HL-60 (cell line): ENCODE measurements at regions not wholly inside any gene's neighbourhood (a gene's known extent, or its start where the extent isn't known, plus 50 kb on each side); places are given as distances from the start of the nearest gene placed in this dataset.

ENCODE experiments used
- DNase-seq, 2 experiments: peaks; one replicate each; pipeline ENCODE4 v3.0.0-alpha.2; 2010 to 2020; ENCODE audit warnings: low read depth in 1 of 2, low spot score in 1 of 2
- H3K27ac ChIP-seq: fragments of 250-450 bp; sonication (Bioruptor Pico); replicated peaks from 2 replicates; pipeline ENCODE4 v1.5.1; 2020; ENCODE audit warnings: mild to moderate bottlenecking, moderate library complexity
- H3K27me3 ChIP-seq: fragments of 250-450 bp; sonication (Bioruptor Pico); 2 replicates; pipeline ENCODE4 v1.5.1; 2021; ENCODE audit warnings: mild to moderate bottlenecking, moderate library complexity; ENCODE audit not compliant: insufficient read depth, poor library complexity, severe bottlenecking
- H3K4me3 ChIP-seq: replicated peaks from 2 replicates; pipeline ENCODE4 v1.5.1; 2011; ENCODE audit warnings: mild to moderate bottlenecking, control low read depth, low read length; ENCODE audit not compliant: insufficient read depth
- CTCF ChIP-seq: IDR thresholded peaks from one replicate; pipeline ENCODE4 v1.5.1; 2011; ENCODE audit warnings: low read length, control low read depth, inconsistent platforms; ENCODE audit not compliant: insufficient read depth
- GABPA ChIP-seq: IDR thresholded peaks from 2 replicates; pipeline ENCODE4 v1.6.1; 2012; ENCODE audit warnings: low read depth
- POLR2AphosphoS5 ChIP-seq: IDR thresholded peaks from 2 replicates; pipeline ENCODE4 v1.6.1; 2012; ENCODE audit warnings: low read depth
- REST ChIP-seq: IDR thresholded peaks from 2 replicates; pipeline ENCODE4 v1.6.1; 2012; ENCODE audit warnings: low read depth; ENCODE audit not compliant: insufficient replicate concordance
- SPI1 ChIP-seq: IDR thresholded peaks from 2 replicates; pipeline ENCODE4 v1.6.1; 2012; ENCODE audit warnings: low read depth, mild to moderate bottlenecking, borderline replicate concordance

GRCh38 chrX:36947214-36947613 is 61.0 kb upstream of the FAM47C start:
- Histone ChIP-seq H3K27ac (no peak overlapping the region), H3K27me3 (no peaks in the 10 kb centered on the region), H3K4me3 (no peak overlapping the region)
- no peak for DNase-seq
- TF ChIP-seq SPI1 (no peak), GABPA (no peak), REST (no peak), CTCF (no peak), POLR2AphosphoS5 (no peak)

- no peak for TF ChIP-seq REST
- Histone ChIP-seq H3K27me3 (no peaks in the 10 kb centered on the region), H3K4me3 (no peak overlapping the region), H3K27ac (no peak overlapping the region)
- DNase-seq = no peak
Observed at GRCh38 chrX:36950495-36951253, 57.5 kb upstream of the FAM47C start.

GRCh38 chrX:36957425-36958328 is 50.5 kb upstream of the FAM47C start:
- Histone ChIP-seq H3K4me3 (no peak overlapping the region), H3K27me3 (no peaks in the 10 kb centered on the region), H3K27ac (no peak overlapping the region)
- DNase-seq = no peak
- no peak for TF ChIP-seq SPI1
- no peak for TF ChIP-seq CTCF
- TF ChIP-seq GABPA = no peak
- TF ChIP-seq POLR2AphosphoS5 = no peak
- TF ChIP-seq REST = no peak
